Activated CD4-positive, alpha-beta memory T cell treated with anti-CD3 and anti-CD28 coated beads for 36 hours (primary cell): ENCODE measurements at regions not wholly inside any gene's neighbourhood (a gene's known extent, or its start where the extent isn't known, plus 50 kb on each side); places are given as distances from the start of the nearest gene placed in this dataset.

Experiments
- CTCF ChIA-PET: fragments of 350-600 bp; sonication (Branson Sonifier 250); formaldehyde crosslinking; loops from one replicate; lab custom pipeline; 2021; ENCODE audit warnings: antibody characterized with exemption, inconsistent platforms; lab: Charles Lee
- POLR2A ChIA-PET: fragments of 350-600 bp; sonication (Branson Sonifier 250); formaldehyde crosslinking; loops from one replicate; lab custom pipeline; 2021; ENCODE audit warnings: antibody characterized with exemption; lab: Charles Lee
- DNase-seq: peaks from one replicate; pipeline ENCODE4 v3.0.0-alpha.2; 2020
- H3K27ac Mint-ChIP-seq: one replicate; pipeline ENCODE4 v1.8.0; 2021; ENCODE audit warnings: mixed read lengths
- H3K27me3 Mint-ChIP-seq: one replicate; pipeline ENCODE4 v1.8.0; 2021; ENCODE audit warnings: mixed read lengths
- H3K36me3 Mint-ChIP-seq: one replicate; pipeline ENCODE4 v1.8.0; 2021; ENCODE audit warnings: mixed read lengths
- H3K4me1 Mint-ChIP-seq: one replicate; pipeline ENCODE4 v1.8.0; 2021; ENCODE audit warnings: low read depth, mixed read lengths
- H3K4me3 Mint-ChIP-seq: one replicate; pipeline ENCODE4 v1.8.0; 2021; ENCODE audit warnings: mild to moderate bottlenecking, mixed read lengths
- H3K9me3 Mint-ChIP-seq: one replicate; pipeline ENCODE4 v1.8.0; 2021; ENCODE audit warnings: mixed read lengths
- intact Hi-C: fragments of 100-400 bp; cut with micrococcal nuclease; formaldehyde crosslinking; loops from one replicate; pipeline ENCODE4 v1.15.1; 2023

- Mint-ChIP-seq H3K9me3 (peaks cover 15% of the 10 kb centered on the region), H3K27me3 (no peaks in the 10 kb centered on the region), H3K4me3 (no peak overlapping the region), H3K27ac (no peak overlapping the region), H3K4me1 (no peaks in the 10 kb centered on the region), H3K36me3 (no peaks in the 10 kb centered on the region)
- POLR2A ChIA-PET: no interaction called here
- intact Hi-C loops: no loop called here
- CTCF ChIA-PET: no interaction called here
- no peak for DNase-seq
These were observed 521.5 kb upstream of the NRXN1 start for GRCh38 chr2:51553476-51553875.

DNA sequence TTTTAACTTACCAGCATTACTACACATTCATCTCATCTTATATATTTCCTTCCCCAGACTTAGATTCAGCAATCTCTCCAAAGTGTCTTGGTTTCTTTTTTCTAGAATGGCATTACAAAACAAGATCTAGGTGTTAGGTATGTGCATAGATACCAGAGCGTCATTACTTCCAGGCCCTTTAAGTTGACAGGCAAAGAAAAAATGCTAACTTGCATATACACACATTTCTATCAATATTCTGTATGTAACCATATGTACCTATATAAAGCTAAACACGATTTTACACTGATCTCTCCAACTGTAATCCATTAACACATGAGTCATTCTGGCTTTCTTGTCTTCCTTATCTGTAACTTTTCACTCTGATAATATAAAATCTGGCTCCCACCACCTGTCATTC is 503.8 kb upstream of the NRXN1 start:
- no peak for DNase-seq
- POLR2A ChIA-PET: no interaction called here
- Mint-ChIP-seq H3K27me3 (no peaks in the 10 kb centered on the region), H3K9me3 (peaks cover 17% of the 10 kb centered on the region), H3K4me3 (no peak overlapping the region), H3K27ac (no peak overlapping the region), H3K4me1 (no peaks in the 10 kb centered on the region), H3K36me3 (no peaks in the 10 kb centered on the region)
- CTCF ChIA-PET: no interaction called here
- intact Hi-C loops: no loop called here

DNA sequence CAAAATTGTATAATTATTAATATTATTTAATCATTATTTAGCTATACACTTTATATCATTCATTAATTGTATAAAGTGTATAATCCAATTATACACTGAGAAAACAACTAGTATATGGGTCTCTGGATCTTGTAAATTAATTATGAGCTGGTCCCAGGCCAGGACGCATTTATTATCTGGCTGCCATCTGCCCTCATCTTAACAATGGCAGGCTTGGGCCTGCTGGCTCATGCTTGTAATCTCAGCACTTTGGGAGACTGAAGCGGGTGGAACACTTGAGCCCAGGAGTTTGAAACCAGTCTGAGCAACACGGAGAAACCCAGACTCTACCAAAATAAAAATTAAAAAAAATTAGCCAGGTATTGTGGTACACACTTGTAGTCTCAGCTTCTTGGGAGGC is 502.2 kb upstream of the NRXN1 start:
- Mint-ChIP-seq H3K27ac (no peak overlapping the region), H3K4me3 (no peak overlapping the region), H3K36me3 (no peaks in the 10 kb centered on the region), H3K4me1 (no peaks in the 10 kb centered on the region), H3K27me3 (no peaks in the 10 kb centered on the region), H3K9me3 (peaks cover 15% of the 10 kb centered on the region)
- CTCF ChIA-PET: no interaction called here
- POLR2A ChIA-PET: no interaction called here
- intact Hi-C loops: no loop called here
- DNase-seq: no peak

DNA sequence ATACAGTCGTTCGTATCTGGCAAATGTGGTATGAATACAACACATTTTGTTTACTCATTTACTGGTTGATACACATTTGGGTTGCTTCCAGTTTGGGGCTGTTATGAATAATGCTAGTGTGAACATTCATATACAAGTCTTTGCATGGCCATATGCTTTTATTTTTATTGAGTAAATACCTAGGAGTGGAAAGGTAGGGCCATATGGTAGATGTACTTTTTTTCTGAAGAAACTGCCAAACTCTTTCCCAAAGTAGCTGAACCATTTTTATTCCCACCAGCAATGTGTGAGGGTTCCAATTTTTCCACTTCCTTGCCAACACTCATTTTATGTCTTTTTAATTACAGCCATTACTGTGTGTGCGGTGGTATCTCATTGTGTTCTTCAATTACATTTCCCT is 496.2 kb upstream of the NRXN1 start:
- intact Hi-C loops: no loop called here
- no peak overlapping the region for H3K27ac Mint-ChIP-seq
- no peaks in the 10 kb centered on the region for H3K4me1 Mint-ChIP-seq
- H3K9me3 Mint-ChIP-seq: peaks cover 23% of the 10 kb centered on the region
- ChIA-PET CTCF (no interaction called here), POLR2A (no interaction called here)
- no peaks in the 10 kb centered on the region for H3K27me3 Mint-ChIP-seq
- no peak for DNase-seq
- no peaks in the 10 kb centered on the region for H3K36me3 Mint-ChIP-seq
- no peak overlapping the region for H3K4me3 Mint-ChIP-seq

GRCh38 chr2:51526766-51527165 is 494.8 kb upstream of the NRXN1 start:
- DNase-seq: no peak
- Mint-ChIP-seq H3K9me3 (peaks cover 23% of the 10 kb centered on the region), H3K4me3 (no peak overlapping the region), H3K27me3 (no peaks in the 10 kb centered on the region), H3K4me1 (no peaks in the 10 kb centered on the region), H3K27ac (no peak overlapping the region), H3K36me3 (no peaks in the 10 kb centered on the region)
- ChIA-PET POLR2A (no interaction called here), CTCF (no interaction called here)
- intact Hi-C loops: no loop called here

DNA sequence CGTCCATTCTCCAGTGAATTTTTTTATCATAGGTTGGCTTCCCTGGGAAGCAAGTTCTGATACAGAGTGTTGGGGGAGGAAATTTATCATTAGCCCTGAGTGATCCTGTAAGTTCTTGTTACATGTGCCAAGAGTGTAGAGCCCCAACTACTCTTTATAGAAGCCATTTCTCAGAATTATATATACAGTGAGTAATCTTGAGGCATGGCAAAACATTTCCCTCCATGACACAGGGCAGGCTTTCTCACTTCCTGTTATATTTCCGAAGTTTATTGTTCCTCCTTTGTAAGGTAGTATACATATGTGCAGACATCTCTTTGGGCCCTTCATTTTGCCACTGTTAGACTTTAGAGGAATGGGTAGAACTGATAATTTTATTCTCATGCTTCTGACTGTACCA is 484.7 kb upstream of the NRXN1 start:
- Mint-ChIP-seq H3K4me1 (no peaks in the 10 kb centered on the region), H3K4me3 (no peak overlapping the region), H3K36me3 (no peaks in the 10 kb centered on the region), H3K27me3 (no peaks in the 10 kb centered on the region), H3K9me3 (peaks cover 8% of the 10 kb centered on the region), H3K27ac (no peak overlapping the region)
- CTCF ChIA-PET: no interaction called here
- intact Hi-C loops: no loop called here
- no peak for DNase-seq
- POLR2A ChIA-PET: no interaction called here

DNA sequence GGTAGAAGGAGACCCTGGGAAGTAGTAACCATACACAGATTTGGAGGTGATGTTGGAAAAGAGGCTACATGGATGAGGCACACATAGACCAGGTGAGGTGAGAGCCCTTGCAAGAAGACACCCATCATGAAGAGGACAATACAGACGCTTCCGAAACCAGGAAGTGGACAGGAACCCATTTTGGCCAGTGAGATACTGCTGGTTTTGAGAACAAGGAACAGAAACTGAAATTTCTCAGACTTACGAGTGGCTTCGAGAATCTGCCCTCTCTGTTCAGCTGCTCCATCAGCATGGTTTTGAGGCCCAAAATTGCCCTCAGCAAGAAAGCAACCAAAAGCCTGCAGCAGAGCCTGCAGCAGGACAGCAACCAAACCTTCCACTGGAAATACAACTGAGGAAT is 479.1 kb upstream of the NRXN1 start:
- Mint-ChIP-seq H3K4me3 (no peak overlapping the region), H3K27ac (no peak overlapping the region), H3K4me1 (no peaks in the 10 kb centered on the region), H3K36me3 (no peaks in the 10 kb centered on the region), H3K9me3 (peaks cover 11% of the 10 kb centered on the region), H3K27me3 (no peaks in the 10 kb centered on the region)
- CTCF ChIA-PET: no interaction called here
- intact Hi-C loops: no loop called here
- DNase-seq: no peak
- POLR2A ChIA-PET: no interaction called here

GRCh38 chr2:51510303-51510702 is 478.4 kb upstream of the NRXN1 start:
- H3K36me3 Mint-ChIP-seq: no peaks in the 10 kb centered on the region
- DNase-seq: no peak
- ChIA-PET CTCF (no interaction called here), POLR2A (no interaction called here)
- H3K27me3 Mint-ChIP-seq: no peaks in the 10 kb centered on the region
- peaks cover 12% of the 10 kb centered on the region for H3K9me3 Mint-ChIP-seq
- no peak overlapping the region for H3K27ac Mint-ChIP-seq
- no peaks in the 10 kb centered on the region for H3K4me1 Mint-ChIP-seq
- intact Hi-C loops: no loop called here
- no peak overlapping the region for H3K4me3 Mint-ChIP-seq

DNA sequence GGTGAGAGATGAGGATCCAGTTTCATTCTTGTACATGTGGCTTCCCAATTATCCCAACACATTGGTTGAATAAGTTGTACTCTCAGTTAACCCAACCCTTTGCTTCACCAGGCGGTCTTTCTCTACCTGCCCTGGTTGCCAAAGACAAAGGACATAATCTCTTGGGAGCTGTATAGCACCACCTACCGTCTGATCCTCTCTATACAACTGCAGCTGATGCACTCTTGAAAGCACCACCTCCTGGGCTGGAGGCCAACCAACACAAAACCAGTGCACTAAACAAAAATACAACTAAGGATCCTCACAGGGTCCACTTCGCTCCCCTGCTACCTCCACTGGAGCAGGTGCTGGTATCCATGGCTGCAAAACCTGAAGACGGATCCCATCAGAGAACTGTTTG is 473.6 kb upstream of the NRXN1 start:
- Mint-ChIP-seq H3K27ac (no peak overlapping the region), H3K4me3 (no peak overlapping the region), H3K4me1 (no peaks in the 10 kb centered on the region), H3K27me3 (no peaks in the 10 kb centered on the region), H3K36me3 (no peaks in the 10 kb centered on the region), H3K9me3 (peaks cover 15% of the 10 kb centered on the region)
- intact Hi-C loops: no loop called here
- ChIA-PET CTCF (no interaction called here), POLR2A (no interaction called here)
- DNase-seq: no peak

- Mint-ChIP-seq H3K27ac (no peak overlapping the region), H3K4me3 (no peak overlapping the region), H3K4me1 (no peaks in the 10 kb centered on the region), H3K27me3 (no peaks in the 10 kb centered on the region), H3K36me3 (no peaks in the 10 kb centered on the region), H3K9me3 (peaks cover 12% of the 10 kb centered on the region)
- DNase-seq: no peak
- ChIA-PET CTCF (no interaction called here), POLR2A (no interaction called here)
- intact Hi-C loops: no loop called here
These were observed 458.8 kb upstream of the NRXN1 start for GRCh38 chr2:51490576-51491234.

DNA sequence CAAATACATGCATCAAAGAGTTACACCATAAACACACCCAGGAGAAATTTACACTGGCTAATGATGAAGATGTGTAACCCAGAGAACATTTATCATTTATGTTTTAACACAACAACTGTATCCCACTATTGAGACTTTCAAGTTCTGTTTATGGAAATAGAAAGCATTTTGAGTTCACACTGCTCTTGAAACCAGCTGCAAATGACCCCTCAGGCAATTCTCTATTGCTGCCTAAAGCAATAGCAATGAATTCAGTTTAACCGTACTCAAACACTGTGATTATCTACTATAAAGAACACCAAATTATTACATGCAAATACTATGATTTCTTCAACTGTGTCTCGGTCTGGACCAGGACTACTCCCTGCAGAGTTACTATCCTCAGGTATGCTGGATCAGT is 452.7 kb upstream of the NRXN1 start:
- intact Hi-C loops: no loop called here
- POLR2A ChIA-PET: no interaction called here
- Mint-ChIP-seq H3K27ac (no peak overlapping the region), H3K36me3 (no peaks in the 10 kb centered on the region), H3K27me3 (no peaks in the 10 kb centered on the region), H3K4me1 (no peaks in the 10 kb centered on the region), H3K9me3 (peaks cover 12% of the 10 kb centered on the region), H3K4me3 (no peak overlapping the region)
- no peak for DNase-seq
- CTCF ChIA-PET: no interaction called here

- Mint-ChIP-seq H3K36me3 (no peaks in the 10 kb centered on the region), H3K4me1 (no peaks in the 10 kb centered on the region), H3K4me3 (no peak overlapping the region), H3K27ac (no peak overlapping the region), H3K27me3 (no peaks in the 10 kb centered on the region), H3K9me3 (peaks cover 12% of the 10 kb centered on the region)
- ChIA-PET POLR2A (no interaction called here), CTCF (no interaction called here)
- DNase-seq: no peak
- intact Hi-C loops: no loop called here
These were observed 451.8 kb upstream of the NRXN1 start for GRCh38 chr2:51483720-51484119.

DNA sequence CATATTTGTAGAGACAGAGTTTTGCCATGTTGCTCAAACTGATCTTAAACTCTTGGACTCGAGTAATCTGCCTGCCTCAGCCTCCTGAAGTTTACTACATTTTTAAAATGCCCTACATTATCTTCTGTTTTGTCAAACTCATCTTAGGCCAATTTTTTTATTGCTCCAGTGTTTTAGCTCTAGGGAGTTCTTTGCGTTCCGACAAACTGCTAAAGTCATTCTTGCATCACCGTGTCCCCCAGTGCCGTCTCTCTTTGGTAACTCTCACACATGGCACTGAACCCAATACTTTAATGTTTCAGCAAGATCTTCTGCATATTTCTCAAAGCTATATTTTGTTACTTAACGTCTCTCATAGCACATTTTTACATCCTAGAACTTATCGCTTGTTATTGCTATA is 440.9 kb upstream of the NRXN1 start:
- intact Hi-C loops: no loop called here
- Mint-ChIP-seq H3K9me3 (peaks cover 2% of the 10 kb centered on the region), H3K4me1 (no peaks in the 10 kb centered on the region), H3K36me3 (no peaks in the 10 kb centered on the region), H3K4me3 (no peak overlapping the region), H3K27me3 (no peaks in the 10 kb centered on the region), H3K27ac (no peak overlapping the region)
- ChIA-PET POLR2A (no interaction called here), CTCF (no interaction called here)
- DNase-seq: no peak
